H1 (cell line): ENCODE measurements at regions not wholly inside any gene's neighbourhood (a gene's known extent, or its start where the extent isn't known, plus 50 kb on each side); places are given as distances from the start of the nearest gene placed in this dataset.

Source experiments
- CREB1 ChIP-seq: IDR thresholded peaks from 2 replicates; pipeline ENCODE4 v1.6.1; 2012; ENCODE audit warnings: inconsistent platforms
- CTCF ChIP-seq, 3 experiments: IDR thresholded peaks; 1 replicate in 2 of 3; 2 replicates in 1 of 3; pipeline versions ENCODE4 v1.5.1 to v1.6.1; 2011; ENCODE audit warnings: low read length in 3 of 3, mild to moderate bottlenecking in 3 of 3, inconsistent platforms in 2 of 3, low read depth in 1 of 3, moderate library complexity in 1 of 3; ENCODE audit not compliant: insufficient read depth in 1 of 3; ENCODE audit errors: control extremely low read depth in 1 of 3
- EZH2 ChIP-seq: fragments of 200-600 bp; sonication (generic); IDR thresholded peaks from 2 replicates; pipeline ENCODE4 v1.7.1; 2012; ENCODE audit warnings: low read depth, mild to moderate bottlenecking, moderate library complexity, low read length, inconsistent platforms; ENCODE audit not compliant: severe bottlenecking
- HDAC6 ChIP-seq: IDR thresholded peaks from one replicate; pipeline ENCODE4 v1.7.1; 2012; ENCODE audit warnings: low read depth, mild to moderate bottlenecking, inconsistent platforms, low read length, moderate library complexity
- POLR2A ChIP-seq, 2 experiments: IDR thresholded peaks; 1 replicate in 1 of 2; 2 replicates in 1 of 2; pipeline ENCODE4 v1.6.1; 2011; ENCODE audit warnings: low read depth in 2 of 2, low read length in 2 of 2, mild to moderate bottlenecking in 2 of 2; ENCODE audit errors: control extremely low read depth in 1 of 2
- POLR2AphosphoS5 ChIP-seq: IDR thresholded peaks from 2 replicates; pipeline ENCODE4 v1.6.1; 2011; ENCODE audit warnings: low read depth, low read length
- YY1 ChIP-seq: IDR thresholded peaks from 2 replicates; pipeline ENCODE4 v1.6.1; 2011; ENCODE audit warnings: low read depth, mild to moderate bottlenecking, low read length
- TF ChIP-seq, protein P1 (sequence below): IDR thresholded peaks from 2 replicates; pipeline ENCODE4 v1.6.1; 2012; ENCODE audit warnings: inconsistent platforms

DNA sequence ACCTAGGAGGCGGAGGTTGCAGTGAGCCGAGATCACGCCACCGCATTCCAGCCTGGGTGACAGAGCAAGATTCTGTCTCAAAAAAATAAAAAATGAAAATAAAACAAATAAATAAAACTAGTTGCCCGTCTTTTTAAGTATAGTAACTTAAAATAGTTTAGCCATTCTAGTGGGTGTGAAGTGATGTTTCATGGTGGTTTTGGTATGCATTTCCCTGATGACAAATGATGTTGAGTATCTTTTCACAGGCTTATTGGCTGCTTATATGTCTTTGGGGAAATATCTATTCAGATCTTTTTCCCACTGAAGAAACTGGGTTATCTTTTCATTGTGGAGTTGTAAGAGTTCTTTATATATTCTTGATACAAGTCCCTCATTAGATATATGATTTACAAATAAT lies 102.4 kb upstream of the METAP2 start:
- TF ChIP-seq POLR2A (IDR thresholded peaks at IDR 0.05; ENCODE audit: control extremely low read depth in 1 of 2, low read depth in 2 of 2, low read length in 2 of 2) (no peak), CTCF (IDR thresholded peaks at IDR 0.05; ENCODE audit: control extremely low read depth in 1 of 3, insufficient read depth in 1 of 3, low read depth in 1 of 3, low read length in 3 of 3) (no peak), POLR2AphosphoS5 (no peak), EZH2 (no peak), HDAC6 (no peak), YY1 (no peak), CREB1 (no peak)
- TF ChIP-seq, protein P1, sequence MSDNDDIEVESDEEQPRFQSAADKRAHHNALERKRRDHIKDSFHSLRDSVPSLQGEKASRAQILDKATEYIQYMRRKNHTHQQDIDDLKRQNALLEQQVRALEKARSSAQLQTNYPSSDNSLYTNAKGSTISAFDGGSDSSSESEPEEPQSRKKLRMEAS = no peak
